Posterior vena cava (tissue), 2 donors: ENCODE measurements at regions not wholly inside any gene's neighbourhood (a gene's known extent, or its start where the extent isn't known, plus 50 kb on each side); places are given as distances from the start of the nearest gene placed in this dataset.
"Not testable (repeated sequence)": the region's sequence is repeated elsewhere in the genome, so short reads cannot be mapped to it uniquely, and the experiment has no call there.

ENCODE experiments used
- DNase-seq: peaks from one replicate; pipeline ENCODE4 v3.0.0-alpha.2; 2020; ENCODE audit warnings: low spot score
- intact Hi-C, 2 donors: fragments of 100-400 bp; cut with DNase I; formaldehyde crosslinking; loops; one replicate each; pipeline versions ENCODE4 v1.14.1 to v1.14.2; 2022 to 2023
- donor health status: DM: yes; HTN: yes; CAD: no.
- donor health status: DM: yes; HTN: yes; CAD: no.

DNA sequence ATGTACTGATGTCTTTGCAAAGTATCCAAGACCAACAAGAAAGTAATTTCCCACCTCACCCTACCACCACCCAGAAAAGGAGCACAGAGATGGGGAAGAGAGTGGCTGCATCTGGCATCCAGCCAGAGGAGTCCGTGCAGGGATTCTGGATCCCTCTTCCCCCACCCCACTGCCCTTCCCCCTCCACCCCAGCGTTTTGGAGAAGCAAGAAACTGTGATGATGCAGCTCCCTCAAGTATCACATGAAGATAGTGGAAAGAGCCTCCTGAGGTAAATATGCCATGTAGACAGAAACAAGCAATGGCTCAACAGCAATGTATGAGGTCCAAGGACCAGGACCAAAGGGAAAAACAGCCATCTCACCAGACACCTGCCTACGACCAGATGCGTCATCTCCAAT lies 153.8 kb downstream of the DEPDC1B start:
- DNase-seq, result no peak
- intact Hi-C loops, result loop anchor here in 1 of 2 donors (10.0 kb wide), 1 partner anchor 161 kb away; no protein-coding TSS in a partner anchor

DNA sequence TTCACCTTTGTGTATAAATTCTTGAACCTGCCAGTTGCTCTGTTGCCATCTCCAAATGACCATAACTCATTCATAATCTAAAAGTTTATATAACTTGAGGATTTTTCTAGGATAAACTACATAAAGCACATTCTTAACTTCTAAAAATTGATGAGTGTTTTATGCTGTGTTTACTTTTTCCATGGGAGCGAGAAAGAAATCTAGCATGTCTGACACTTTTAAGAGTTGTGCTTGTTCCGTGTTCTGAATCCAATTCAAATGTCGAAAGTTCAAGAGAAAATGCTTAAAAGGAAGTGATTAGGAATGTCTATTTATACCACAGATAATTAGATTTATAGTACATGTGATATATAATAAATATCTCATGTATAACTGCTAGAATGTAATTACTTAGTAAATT lies 154.4 kb downstream of the DEPDC1B start:
- intact Hi-C loops, result loop anchor here in 1 of 2 donors (10.0 kb wide), 1 partner anchor 161 kb away; no protein-coding TSS in a partner anchor
- DNase-seq, result no peak

DNA sequence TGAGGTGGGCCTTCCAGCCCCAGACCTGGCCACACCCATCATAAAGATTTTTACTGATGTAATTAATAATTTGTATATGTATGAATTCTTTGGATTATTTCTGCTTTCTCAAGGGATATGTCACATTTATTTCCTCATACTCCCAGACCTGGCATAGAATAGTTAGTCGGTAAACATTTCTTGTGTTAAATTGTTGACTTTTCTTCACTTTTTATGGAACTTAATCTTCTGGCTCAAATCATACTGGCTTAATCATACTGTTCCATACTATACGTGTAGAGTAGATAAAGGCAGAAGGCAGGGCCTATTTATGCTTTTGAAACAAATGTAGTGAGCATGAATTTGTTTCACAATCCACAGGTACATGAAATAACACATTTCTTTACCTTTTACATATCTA lies 155.8 kb downstream of the DEPDC1B start:
- intact Hi-C loops, result loop anchor here in 1 of 2 donors (10.0 kb wide), 1 partner anchor 159 kb away; no protein-coding TSS in a partner anchor
- DNase-seq, result no peak

DNA sequence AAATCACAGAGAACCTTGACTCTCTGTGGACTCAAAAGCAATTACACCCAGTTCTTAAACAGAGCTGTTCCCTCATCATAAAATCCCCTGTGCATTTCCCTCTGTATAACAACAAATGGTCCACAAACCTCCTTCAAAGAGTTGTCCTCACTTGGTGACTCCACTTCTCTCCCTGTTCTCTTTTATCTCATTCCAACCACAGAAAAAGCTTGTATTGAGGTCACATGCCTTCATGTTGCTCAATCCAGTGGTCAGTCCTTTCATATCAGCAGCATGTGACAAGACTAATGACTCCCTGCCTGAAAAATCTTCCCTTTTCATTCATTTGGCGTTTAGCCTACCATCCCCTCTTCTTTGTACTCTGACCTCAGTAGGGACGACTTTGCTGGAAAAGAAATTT lies 158.0 kb downstream of the DEPDC1B start:
- intact Hi-C loops, result loop anchor here in 1 of 2 donors (10.0 kb wide), 1 partner anchor 157 kb away; no protein-coding TSS in a partner anchor

DNA sequence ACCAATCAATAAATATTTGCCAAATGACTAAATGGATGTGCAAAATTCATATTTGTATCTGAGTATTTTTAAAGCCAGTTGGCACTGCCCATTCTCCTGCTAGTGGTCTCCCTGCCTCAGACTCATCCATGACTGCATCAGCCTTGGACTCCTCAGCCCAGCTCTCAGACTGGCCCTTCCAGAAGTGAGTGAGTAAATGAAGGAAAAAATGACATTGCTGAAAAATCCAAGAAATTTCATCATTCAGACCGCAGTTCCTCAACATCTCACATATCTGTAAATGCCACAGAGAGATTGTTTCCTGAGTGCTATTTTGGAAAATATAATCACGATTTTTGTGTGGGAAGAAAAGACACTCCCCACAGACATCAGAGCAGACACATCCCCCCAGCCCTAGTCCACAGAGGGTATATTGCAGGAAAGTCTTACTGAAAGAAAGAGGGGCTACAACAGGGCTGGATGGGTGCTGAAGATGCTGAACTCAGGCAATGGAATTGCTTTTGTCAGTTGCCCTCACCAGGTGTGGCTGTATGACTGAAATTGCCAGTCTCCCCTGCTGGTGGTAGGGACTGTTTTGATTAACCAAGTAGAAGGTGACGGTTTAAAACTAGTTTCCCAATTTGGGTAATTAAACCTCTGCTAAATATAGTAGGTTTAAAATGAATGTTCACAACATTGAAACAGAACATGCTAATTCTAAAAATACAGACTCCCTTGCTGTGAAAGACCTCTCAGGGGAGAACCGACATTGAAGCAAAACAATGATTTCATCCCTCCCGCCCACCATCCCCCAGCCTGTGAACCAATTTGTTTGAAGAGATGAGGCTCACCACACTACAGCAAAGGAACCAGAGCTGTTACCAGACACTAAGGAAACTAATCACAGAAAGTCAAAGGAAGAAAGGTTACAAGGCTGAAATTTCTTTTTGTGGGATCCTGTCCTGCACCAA lies 158.8 kb downstream of the DEPDC1B start:
- intact Hi-C loops, result loop anchor here in 1 of 2 donors (10.0 kb wide), 1 partner anchor 156 kb away; no protein-coding TSS in a partner anchor
- no peak for DNase-seq

More for the DNA sequence above, 158.0 kb downstream of the DEPDC1B start:
- no peak for DNase-seq

DNA sequence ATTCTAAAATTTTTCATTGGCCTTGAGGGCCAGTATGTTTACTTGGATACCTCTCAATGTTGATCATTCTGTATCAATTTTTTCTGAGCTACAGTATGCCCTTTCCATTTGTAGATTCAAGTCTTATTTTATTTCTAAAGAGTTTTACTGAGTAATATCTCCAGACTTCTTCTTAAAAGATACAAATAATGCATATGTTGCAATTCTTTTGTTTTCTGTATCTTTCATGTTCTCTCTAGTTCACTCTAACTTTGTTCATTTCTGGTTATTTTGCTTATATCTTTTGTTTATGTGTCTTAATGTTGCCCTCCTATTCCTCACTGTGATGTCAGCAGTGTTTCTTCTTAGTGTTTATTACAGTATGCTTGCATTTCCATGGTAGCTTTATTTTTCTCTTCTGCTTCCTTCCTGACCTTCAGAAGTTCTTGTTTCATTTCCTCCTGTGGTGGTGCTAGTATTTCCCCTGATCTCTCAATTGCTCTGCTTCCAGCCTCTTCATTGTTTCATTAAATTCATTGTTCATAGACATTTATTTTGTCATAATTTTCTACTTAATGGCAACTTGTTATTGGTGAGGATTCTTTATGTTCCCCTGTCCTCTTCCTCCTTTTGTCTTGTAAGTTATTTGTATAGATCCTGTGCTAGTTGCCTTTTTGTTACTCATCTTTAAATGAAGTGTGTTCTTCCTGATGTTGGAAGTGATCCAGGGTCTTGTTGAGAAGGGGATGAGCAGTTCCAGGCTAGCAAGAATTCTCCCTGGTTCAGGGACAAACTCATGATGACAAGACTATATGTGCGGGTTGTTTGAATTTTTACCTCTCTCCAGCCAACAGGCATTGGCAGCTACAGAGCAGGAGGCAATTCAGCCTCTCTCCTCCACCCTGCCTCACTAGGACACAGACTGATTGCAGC lies 160.8 kb downstream of the DEPDC1B start:
- intact Hi-C loops, result no loop called here
- DNase-seq, result no peak

DNA sequence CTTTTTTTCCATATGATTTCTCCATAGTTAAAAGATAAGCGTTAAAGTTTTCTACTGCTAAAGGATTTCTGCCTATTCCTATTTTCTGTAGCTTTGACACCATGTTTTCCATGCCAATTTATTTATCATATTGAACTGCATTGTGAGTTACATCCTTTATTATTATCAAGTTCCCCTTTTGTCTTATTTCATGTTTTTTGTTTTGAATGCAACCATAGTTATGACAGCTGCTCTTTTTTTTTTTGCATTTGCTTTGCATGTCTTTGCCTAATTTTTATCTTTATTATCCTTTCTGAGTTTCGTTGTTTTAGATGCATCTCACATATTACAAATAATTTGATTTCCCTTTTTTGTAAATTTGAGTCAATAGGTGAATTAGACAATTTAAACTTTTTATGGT lies 161.5 kb downstream of the DEPDC1B start:
- no peak for DNase-seq
- intact Hi-C loops, result no loop called here

DNA sequence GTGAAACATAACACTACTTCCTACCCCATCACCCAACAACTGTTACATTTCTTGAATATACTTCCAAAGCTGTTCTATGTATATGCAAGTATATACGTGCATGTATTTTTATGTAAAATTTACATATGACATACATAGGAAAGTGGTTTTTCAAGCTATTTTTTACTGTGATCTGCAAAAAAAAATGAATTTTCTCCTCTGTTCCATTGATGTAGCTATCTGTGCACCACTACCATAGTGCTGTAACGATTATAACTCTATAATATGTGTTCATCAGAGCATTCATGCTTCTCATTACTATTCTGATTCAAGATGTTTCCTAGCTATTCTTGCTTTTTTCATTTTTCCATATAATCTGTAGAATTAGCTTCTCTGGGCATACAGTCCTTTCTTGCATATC lies 164.0 kb downstream of the DEPDC1B start:
- no peak for DNase-seq
- intact Hi-C loops, result no loop called here

DNA sequence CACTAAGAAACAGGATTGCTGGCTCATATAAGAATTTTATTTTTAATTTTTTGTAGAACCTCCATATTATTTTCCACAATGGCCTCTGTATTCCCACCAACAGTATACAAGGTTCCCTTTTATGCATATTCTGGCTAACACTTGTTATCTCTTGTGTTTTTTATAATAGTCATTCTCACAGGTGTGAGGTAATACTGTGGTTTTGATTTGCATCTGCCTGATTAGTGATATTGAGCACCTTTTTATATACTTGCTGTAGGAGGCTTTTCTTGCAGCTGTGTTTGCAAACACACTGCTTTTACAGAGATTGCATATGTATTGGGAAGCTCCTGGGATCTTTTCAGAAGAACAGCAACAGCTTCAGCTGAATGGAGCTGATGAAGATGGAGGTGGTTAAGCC lies 164.8 kb downstream of the DEPDC1B start:
- DNase-seq, result no peak
- intact Hi-C loops, result no loop called here

DNA sequence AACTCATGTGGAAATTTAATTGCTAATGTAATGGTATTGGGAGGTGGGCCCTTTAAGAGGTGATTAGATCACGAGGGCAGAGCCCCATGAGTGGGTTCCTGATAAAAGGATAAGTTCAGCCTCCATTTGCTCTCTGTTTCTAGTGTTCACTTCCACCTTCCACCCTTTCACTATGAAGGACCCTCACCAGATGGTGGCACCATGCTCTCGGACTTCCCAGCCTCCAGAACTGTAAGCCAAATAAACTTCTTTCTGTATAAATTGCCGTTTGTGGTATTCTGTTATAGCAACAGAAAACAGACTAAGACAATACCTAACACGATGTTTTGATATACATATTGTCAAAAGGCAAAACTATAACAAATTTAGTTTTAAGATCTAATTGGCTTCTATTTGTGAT lies 166.2 kb downstream of the DEPDC1B start:
- no peak for DNase-seq

DNA sequence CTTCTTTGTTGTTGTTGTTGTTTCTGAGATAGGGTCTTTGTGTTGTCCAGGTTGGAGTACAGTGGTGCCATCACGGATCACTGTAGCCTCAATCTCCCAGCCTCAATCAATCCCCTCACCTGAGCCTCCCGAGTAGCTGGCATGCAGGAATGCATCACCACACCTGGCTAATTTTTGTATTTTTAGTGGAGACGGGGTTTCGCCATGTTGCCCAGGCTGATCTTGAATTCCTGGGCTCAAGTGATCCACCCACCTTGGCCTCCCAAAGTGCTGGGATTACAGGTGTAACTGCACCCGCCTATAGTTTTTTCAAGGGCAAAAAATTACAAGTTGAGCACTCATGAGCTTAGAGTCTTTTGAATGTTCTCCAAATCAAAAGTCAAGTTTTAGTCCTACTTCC lies 167.2 kb downstream of the DEPDC1B start:
- DNase-seq, intact Hi-C loops: not testable (repeated sequence)

More for the DNA sequence above, 166.2 kb downstream of the DEPDC1B start:
- intact Hi-C loops, result no loop called here

DNA sequence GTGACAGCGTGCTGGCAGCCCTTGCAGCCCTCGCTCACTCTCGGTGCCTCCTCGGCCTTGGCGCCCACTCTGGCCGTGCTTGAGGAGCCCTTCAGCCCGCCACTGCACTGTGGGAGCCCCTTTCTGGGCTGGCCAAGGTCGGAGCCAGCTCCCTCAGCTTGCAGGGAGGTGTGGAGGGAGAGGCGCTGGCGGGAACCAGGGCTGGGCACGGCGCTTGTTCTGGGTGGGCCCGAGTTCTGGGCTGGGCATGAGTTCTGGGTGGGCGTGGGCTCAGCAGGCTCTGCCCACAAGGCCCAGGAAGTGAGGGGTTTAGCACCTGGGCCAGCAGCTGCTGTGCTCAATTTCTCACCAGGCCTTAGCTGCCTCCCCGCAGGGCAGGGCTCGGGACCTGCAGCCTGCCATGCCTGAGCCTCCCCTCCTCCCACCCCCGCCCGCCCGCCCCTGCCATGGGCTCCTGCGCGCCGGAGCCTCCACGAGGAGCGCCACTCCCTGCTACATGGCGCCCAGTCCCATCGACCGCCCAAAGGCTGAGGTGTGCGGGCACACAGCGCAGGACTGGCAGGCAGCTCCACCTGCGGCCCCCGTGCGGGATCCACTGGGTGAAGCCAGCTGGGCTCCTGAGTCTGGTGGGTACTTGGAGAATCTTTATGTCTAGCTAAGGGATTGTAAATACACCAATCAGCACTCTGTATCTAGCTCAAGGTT lies 169.7 kb downstream of the DEPDC1B start:
- intact Hi-C loops, result not testable (repeated sequence)

DNA sequence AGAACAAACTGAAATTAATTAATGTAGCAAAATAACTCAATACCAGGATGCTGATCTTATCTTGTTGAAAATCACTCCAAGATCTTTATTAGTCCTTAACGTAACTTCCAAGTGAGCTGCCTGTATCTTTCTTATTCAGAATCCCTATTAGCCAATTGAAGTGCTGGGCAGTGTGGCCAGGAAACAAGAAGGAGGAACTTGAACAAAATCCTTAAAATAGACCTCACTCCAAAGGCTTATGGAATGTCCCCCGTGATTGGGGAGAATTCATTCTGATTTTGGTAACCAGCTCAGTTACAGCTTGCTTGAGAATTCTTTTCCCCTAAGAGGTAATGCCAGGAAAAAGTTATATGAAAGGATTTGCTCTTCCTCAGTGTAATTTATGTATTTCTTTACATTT lies 171.0 kb downstream of the DEPDC1B start:
- intact Hi-C loops, result no loop called here
- no peak for DNase-seq

More for the DNA sequence above, 169.7 kb downstream of the DEPDC1B start:
- not testable (repeated sequence) for DNase-seq

DNA sequence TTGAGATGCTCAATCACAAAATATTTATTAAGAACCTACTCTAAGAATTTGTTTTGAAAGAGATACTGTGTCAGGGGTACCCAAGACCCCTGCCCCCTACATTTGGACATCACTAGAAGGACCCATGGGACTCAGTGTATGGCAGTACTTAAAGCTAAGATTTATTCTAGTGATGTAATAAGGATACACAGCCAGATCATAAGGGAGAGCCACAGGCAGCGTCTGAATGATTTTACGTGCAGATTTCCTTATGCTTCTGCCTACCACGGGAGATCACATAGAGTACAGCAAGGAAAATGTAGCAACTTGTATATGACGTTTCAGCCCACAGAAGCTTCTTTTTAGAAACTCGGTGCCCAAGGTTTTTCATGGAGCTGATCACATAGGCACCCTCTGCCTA lies 172.9 kb downstream of the DEPDC1B start:
- DNase-seq, result no peak
- intact Hi-C loops, result no loop called here

DNA sequence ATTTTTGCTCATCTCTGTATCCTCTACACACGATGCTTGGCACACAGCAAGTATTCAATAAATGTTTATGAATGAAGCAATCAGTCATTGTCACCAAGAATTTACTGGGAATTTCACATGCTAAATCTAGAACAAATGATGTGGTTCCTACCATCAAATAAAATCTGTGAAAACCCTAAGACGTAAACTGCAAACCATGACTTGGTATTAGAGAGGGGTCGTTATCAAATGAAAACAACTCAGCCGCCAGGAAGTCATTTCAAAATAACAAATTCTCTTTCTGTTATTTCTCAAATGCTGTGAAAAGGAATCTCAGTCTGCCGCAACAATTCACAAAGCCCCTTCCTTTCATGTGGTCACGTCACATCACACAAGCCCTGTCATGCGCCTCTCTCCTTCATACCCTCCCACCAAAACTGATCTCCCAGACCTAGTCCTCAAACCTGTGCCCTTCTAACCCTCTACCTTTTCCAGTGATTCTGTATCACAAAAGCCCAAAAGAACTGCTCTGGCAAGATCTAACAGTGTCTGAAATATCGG lies 173.6 kb downstream of the DEPDC1B start:
- intact Hi-C loops, result no loop called here
- no peak for DNase-seq

DNA sequence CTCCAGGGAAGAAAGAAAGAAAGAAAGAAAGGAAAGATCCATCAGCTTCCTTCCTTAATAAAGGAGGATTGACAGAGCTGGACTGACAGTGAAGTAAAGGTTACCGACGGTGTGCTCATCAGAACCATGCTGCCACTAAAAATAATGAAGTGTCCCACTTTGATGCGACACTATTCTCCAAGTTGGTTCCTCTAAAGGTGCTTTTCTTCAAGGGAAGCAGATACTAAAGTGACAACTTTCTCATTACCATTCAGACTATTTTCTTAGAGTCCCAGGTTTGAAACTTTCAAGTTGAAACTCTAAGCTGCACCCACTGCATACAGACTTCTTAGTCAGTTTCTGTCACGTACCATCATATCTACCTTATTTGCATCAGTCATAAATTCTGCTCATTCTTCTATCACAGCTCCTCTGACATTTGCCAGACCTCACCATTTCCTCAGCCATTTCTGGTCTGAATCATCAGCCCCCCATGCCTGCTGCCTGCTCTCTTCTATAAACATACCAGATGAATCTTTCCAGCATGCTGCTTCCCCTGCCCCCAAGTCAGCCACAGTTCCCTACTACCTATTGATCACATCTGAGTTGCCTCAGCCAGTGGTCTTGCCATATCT lies 177.6 kb downstream of the DEPDC1B start:
- intact Hi-C loops, result no loop called here
- no peak for DNase-seq

DNA sequence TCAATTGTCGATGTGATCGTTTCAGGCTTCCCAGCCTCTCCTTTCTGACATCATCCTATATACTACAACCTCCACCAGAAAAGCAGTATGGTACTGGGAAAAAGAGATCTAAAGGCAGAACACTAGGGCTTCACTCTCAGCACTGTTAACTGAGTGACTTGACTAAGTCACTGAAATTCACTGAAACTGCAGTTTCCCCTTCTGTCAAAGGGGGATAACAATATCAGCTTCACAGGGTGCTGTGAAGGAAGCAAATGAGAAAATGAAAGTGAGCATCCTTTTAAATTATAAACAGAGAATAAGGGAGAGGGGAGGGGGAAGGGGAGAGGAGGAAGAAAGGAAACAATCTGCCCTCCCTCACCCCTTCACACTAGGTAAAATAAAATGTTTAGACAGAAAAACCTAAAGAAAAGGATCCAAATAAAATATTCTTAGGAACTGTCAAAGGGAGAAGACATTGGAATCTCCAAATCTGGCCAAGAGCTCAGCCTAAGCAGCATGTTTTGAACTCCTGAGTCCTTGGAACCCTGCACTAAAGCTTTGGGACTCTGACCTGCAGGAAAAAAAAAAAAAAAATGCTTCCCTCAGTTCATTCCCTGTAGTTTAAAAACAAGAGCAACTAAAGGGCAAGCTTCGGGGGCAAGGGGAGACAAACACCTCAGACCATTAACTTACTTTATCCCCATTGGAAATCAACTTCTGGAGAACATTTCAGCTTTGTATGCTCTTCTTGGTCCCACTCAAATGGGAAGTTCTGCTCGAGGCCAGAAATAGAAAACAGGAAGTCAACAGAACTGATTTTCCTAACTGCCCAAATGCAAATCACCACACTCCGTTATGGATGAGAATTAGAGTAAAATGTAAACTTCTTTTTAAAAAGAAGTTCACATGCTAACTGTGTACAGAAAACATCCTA lies 178.3 kb downstream of the DEPDC1B start:
- intact Hi-C loops, result no loop called here
- DNase-seq, result no peak
